ENCODE measurements at regions not wholly inside any gene's neighbourhood (a gene's known extent, or its start where the extent isn't known, plus 50 kb on each side); places are given as distances from the start of the nearest gene placed in this dataset.

- Mint-ChIP-seq H3K4me3 (no peak overlapping the region), H3K36me3 (ENCODE audit: low read depth) (peaks cover 12% of the 10 kb centered on the region), H3K4me1 (no peaks in the 10 kb centered on the region), H3K27me3 (ENCODE audit: low read depth, poor library complexity) (no peaks in the 10 kb centered on the region), H3K9me3 (peaks cover 37% of the 10 kb centered on the region), H3K27ac (peak overlapping the region; percentile 78)
- DNase-seq = no peak
- no peak for TF ChIP-seq CTCF (IDR thresholded peaks at IDR 0.05)
Observed at GRCh38 chr3:110666495-110666894, 405.1 kb upstream of the NECTIN3 start.

- no peaks in the 10 kb centered on the region for H3K27me3 Mint-ChIP-seq (ENCODE audit: low read depth, poor library complexity)
- no peak for TF ChIP-seq CTCF (IDR thresholded peaks at IDR 0.05)
- H3K4me3 Mint-ChIP-seq = no peak overlapping the region
- peaks cover 12% of the 10 kb centered on the region for H3K36me3 Mint-ChIP-seq (ENCODE audit: low read depth)
- DNase-seq = no peak
- no peak overlapping the region for H3K27ac Mint-ChIP-seq
- H3K4me1 Mint-ChIP-seq = no peaks in the 10 kb centered on the region
- peaks cover 41% of the 10 kb centered on the region for H3K9me3 Mint-ChIP-seq
Observed at GRCh38 chr3:110667216-110667615, 404.4 kb upstream of the NECTIN3 start.

- H3K4me3 Mint-ChIP-seq = no peak overlapping the region
- no peak for DNase-seq
- peaks cover 44% of the 10 kb centered on the region for H3K9me3 Mint-ChIP-seq
- H3K27ac Mint-ChIP-seq = no peak overlapping the region
- peaks cover 19% of the 10 kb centered on the region for H3K36me3 Mint-ChIP-seq (ENCODE audit: low read depth)
- no peaks in the 10 kb centered on the region for H3K27me3 Mint-ChIP-seq (ENCODE audit: low read depth, poor library complexity)
- no peaks in the 10 kb centered on the region for H3K4me1 Mint-ChIP-seq
- TF ChIP-seq CTCF (IDR thresholded peaks at IDR 0.05) = no peak
Observed at GRCh38 chr3:110670407-110670806, 401.2 kb upstream of the NECTIN3 start.

GRCh38 chr3:110677506-110677905 is 394.1 kb upstream of the NECTIN3 start:
- Mint-ChIP-seq H3K27ac (no peak overlapping the region), H3K4me1 (no peaks in the 10 kb centered on the region), H3K9me3 (peaks cover 12% of the 10 kb centered on the region), H3K27me3 (ENCODE audit: low read depth, poor library complexity) (peaks cover 3% of the 10 kb centered on the region), H3K36me3 (ENCODE audit: low read depth) (peaks cover 7% of the 10 kb centered on the region), H3K4me3 (no peak overlapping the region)
- DNase-seq = no peak
- no peak for TF ChIP-seq CTCF (IDR thresholded peaks at IDR 0.05)

- Mint-ChIP-seq H3K4me1 (no peaks in the 10 kb centered on the region), H3K27me3 (ENCODE audit: low read depth, poor library complexity) (peaks cover 3% of the 10 kb centered on the region), H3K36me3 (ENCODE audit: low read depth) (no peaks in the 10 kb centered on the region), H3K9me3 (peaks cover 10% of the 10 kb centered on the region), H3K4me3 (no peak overlapping the region), H3K27ac (no peak overlapping the region)
- no peak for DNase-seq
- no peak for TF ChIP-seq CTCF (IDR thresholded peaks at IDR 0.05)
Observed at GRCh38 chr3:110679285-110679684, 392.3 kb upstream of the NECTIN3 start.

GRCh38 chr3:110680450-110680849 is 391.2 kb upstream of the NECTIN3 start:
- H3K4me3 Mint-ChIP-seq = no peak overlapping the region
- H3K27me3 Mint-ChIP-seq (ENCODE audit: low read depth, poor library complexity) = peaks cover 3% of the 10 kb centered on the region
- no peak overlapping the region for H3K27ac Mint-ChIP-seq
- no peaks in the 10 kb centered on the region for H3K4me1 Mint-ChIP-seq
- TF ChIP-seq CTCF (IDR thresholded peaks at IDR 0.05) = no peak
- no peaks in the 10 kb centered on the region for H3K36me3 Mint-ChIP-seq (ENCODE audit: low read depth)
- peaks cover 5% of the 10 kb centered on the region for H3K9me3 Mint-ChIP-seq
- no peak for DNase-seq
